ENCODE measurements at regions not wholly inside any gene's neighbourhood (a gene's known extent, or its start where the extent isn't known, plus 50 kb on each side); places are given as distances from the start of the nearest gene placed in this dataset.

DNA sequence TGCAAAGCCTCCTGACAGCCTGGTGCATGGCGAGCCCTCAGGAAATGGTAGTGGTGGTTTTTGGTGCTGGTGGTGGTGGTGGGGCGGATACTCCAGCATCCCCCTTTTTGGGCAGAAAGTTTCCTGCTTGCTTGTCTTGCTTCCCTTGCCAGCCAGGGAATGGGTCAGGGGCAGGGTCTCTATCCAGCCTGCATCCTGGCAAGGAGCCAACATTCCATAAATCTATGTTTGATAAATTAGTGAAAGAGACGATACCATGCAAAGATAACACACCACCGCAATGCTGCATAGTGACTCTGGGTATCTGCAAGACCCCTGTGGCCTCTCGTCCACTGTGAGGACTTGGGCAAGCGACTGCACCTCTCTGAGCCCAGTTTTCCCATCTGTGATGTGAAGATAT lies 246.2 kb downstream of the LRFN2 start:
- DNase-seq (ENCODE audit: low spot score) = no peak

DNA sequence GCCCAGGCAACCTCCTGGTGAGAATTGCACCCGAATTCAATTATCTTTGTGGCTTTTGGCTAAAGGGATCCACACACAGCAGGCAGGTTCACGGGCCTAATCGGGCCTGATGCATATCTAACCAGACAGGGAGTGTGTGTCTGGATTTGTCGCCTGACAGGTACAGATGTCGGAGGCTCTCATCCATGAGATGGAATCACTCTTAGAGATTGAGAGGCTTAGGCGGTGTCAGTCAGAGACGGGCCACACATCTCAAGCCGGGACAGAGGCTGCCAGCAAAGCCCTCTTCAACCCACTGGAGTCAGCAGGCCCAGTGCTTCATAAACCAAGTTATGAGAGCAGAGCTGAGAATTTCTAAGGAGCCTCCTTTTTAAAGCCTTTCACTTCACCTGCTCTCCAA lies 247.0 kb downstream of the LRFN2 start:
- DNase-seq (ENCODE audit: low spot score) = no peak

DNA sequence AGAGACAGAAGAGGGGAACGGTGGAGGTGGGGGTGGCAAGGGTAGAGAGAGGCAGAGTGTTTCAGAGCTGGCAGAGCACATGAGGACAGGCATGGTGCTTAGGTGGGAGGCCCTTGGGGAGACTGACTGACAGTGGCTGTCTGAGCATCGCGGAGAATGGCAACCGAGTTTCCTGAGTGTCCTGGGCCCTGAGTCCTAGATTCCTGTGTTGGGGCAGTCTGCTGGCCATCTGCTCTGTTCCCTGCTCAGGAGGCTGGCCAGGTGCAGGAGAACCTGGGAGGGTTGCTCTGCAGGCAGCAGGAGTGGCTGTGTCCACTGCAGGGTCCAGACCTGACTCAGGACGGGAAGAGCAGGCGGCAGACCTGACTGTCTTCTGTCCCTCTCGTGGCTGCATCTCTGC lies 248.9 kb downstream of the LRFN2 start:
- DNase-seq (ENCODE audit: low spot score) = peak; percentile 93

DNA sequence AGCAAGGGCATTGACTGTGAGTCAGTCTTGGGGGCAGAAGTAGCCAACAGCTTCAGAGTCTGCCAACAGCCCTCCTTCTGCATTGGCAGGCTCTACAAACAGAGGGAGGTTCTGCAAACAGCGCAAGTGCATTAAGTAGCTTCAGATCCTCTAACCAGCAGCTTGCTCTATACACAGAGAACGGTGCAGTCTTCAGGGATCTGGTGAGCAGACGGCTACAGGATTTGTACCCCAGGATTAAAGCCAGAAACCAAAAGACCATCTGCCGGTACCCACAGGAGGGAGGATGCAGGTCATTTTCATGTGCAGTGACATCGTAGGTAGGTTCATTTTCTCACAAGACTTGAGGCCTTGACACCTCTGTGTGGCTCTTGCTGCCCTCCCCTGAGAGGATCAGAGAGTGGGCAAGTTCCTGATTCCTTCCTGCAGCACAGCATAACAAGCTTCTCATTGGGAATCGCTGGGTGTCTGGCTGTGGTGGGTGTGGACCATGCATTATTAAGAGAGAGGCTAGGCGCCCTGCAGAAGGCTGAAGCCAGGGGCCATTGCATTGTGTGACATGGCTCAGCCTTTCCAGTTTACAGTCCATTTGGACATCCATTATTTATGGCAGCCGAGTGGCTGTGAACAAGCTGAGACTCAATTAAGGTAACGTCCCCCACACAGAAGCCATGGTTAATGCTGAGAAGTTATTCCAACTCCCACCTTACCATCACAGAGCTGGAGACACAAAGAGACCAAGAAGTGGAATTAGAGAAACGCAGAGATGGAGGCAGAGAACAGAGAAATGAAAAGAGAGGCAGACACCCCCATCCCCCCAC lies 250.0 kb downstream of the LRFN2 start:
- peak; percentile 94 for DNase-seq (ENCODE audit: low spot score)

DNA sequence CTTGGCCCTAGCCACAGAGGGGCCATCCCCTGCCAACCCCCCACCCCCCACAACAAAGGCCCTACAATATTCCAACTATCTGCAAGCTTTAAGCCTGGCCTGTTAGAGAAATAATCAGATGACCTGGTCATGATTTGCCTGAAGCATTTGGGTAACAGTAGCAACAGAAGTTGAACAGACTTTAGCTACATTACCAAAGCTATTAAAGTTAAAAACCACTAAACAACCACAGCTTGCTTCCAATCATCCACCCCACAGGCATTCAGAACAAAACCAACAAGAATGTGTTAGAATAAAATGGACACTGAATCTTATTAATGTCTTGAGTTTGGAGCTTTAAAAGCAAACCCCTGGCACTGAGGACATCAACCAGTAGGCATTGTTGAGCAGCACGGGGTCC lies 250.9 kb downstream of the LRFN2 start:
- no peak for DNase-seq (ENCODE audit: low spot score)

DNA sequence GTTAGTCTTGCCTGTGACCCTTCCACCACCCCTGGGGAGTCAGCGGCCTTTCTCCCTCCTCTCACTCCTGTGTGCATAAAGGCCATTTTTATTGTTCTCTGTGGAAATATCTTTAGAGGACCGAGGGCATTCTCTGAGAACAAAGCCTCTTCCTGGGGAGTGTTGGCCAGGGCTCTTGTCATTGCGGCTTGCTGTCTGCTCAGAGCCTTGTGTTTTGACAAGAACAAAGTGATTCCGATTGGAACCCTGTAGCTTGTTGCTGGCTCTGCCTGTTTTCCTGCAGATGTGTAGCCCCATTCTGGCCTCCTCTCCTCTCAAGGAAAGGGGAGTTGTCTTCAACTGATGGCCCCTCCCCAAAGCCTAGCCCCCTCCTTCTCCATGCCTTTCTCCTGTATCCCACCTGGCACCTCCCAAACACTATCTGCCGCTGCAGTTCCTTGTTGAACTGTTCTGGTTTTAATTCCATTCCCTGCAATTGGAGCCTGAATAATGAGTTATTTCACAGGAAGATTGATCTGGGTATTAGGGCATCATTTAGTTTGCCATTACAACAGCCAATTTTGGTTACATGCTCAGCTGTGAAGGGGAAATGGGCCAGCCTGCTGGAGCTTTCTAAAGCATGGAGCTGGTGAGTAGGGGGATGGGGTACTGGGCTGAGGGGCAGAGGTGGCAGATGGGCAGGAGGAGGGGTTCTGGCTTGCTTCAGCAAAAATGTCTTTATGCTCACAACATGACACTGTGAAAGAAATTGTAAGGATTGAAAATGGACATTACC lies 252.5 kb downstream of the LRFN2 start:
- DNase-seq (ENCODE audit: low spot score) = peak; percentile 25

DNA sequence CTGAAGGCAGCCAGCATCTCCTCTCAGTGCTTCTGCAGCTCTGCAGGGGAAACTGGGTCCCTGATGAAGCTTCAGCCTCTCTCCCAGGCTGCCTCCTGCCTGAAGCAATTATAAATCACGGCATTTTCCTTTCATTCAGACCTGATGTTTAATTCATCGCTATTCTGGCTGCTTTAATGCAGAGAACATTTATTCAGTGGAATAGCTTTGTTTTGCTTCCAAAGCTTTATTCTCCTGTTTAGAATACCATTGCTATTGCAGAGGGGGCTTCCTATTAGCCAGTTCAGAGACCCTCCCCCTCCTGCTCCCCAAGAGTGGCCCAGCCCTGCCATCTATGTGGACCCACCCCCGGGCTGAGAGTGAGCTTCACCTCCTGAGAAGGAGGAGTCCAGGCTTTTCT lies 255.6 kb downstream of the LRFN2 start:
- no peak for DNase-seq (ENCODE audit: low spot score)

DNA sequence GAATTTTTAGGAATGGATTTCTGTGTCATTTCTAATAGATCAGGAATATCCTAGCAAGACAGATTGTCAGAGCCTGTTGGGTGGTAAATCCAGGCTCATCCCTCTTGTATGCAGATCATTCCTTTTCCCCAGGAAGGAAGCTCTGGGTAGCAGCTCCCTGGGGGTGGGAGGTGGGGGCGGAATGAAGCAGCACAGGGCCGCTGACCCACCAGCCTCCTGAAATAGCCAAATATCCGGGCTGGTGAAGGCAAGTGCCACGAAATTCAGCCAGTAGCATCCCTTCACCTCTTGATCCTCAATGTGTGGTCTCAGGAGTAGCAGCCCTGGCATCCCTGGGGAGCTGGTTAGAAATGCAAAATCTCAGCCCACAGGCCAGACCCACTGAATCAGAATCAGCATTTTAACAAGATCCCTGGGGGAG lies 256.9 kb downstream of the LRFN2 start:
- DNase-seq (ENCODE audit: low spot score) = no peak

DNA sequence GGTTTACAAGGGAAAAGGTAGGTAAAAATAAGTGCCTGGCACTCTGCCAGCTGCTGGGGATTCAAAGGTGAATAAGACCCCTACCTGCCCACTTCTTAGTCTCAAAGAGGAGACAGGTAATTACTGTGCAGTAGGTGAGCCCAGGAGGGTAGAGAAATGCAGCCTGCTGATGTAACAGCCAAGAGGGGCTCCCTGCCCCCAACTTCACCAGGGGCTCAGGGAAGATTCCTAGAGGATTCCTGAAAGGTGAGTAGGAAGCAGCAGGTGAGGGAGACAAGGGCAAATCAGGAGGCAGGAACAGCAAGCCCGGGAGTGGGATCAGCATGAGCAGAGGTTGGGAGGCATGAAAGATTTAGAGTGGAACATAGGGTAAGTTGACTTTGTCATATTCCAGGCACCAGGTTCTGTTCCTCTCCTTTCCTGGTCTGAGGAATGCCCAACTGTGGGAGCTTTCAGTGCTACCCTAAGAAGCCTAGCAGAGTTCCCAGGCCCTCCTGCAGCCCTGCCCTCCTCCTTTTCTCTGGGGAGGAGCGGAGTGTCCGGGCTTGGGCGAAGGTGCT lies 258.1 kb downstream of the LRFN2 start:
- no peak for DNase-seq (ENCODE audit: low spot score)

DNA sequence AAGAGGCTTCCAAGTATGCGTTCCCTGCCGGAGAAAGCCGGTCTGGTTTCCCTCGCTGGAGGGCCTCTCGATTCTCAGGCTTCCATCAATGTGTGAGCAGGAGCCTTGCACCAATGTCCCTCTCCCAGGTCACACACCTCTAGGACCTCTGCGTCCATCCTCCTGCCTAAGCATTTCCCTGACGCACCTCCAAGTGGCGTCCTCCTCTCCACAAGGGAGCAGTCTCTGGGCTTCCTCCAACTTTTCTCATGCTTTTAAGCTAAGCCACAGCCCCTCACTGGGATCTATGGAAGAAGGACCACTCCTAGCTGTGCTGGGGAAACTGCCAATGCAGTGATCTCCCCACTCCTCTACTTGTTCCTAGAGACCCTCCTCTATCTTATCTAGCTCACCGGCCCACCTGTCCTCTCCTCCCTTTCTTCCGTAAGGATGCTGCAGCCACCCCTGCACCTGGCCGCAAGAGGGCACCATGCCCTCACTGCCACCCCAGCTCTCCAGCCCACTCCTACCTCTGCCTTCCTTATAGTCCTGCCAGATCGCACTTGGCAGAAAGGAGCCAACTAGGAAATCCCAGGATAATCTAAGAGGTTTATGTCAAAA lies 258.7 kb downstream of the LRFN2 start:
- DNase-seq (ENCODE audit: low spot score) = peak; percentile 72

DNA sequence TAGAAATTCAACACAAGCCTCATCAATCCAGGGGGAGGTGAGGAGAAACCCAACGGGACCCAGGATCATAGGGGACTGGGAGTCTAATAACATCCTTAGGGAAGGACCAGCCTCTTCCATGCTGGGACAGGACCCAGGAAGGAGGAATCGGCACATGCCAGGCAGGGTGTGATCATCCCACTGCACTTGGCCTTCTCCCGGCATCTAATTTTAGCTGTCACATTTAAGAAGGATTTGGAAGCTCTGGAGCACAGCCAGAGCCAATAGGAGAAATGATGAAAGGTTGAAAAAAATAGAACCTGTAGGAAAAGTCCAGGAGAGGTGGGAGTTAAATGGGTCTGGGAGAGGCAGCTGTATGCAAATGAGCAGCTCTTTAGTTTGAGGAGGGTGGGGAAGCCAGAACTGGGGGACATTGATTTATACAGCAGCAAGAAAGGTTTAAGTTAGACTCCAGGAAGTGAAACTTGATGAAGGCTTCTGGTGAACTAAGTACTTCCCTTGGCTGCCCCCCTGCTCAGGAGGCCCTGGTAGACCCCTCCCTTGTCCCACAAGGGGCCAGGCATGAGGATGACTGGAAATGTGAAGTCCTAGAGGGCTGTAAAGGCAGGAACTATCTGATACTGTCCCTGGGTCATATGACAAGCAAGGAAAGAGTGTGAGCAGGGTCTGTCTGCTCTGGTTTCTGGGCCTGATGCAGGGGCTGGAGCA lies 260.3 kb downstream of the LRFN2 start:
- peak; percentile 43 for DNase-seq (ENCODE audit: low spot score)

DNA sequence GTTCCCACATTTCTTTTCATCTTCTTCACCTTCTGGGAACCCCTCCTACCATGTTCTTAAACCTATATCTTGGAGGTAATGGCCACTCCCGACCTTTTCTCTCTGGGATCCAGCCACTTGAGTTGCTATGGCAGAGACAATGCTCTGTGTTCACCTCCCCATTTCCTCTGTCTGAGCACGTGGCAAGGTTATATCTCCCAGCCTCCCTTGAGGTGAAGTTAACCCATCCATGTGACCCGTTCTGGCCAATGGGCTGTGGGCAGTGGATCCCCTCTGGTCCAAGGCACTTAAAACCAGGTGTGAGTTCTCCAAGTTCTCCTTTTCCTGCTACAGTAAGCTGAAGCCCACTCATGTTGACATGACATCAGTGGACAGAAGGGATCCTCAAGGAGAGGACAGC lies 261.4 kb downstream of the LRFN2 start:
- no peak for DNase-seq (ENCODE audit: low spot score)

DNA sequence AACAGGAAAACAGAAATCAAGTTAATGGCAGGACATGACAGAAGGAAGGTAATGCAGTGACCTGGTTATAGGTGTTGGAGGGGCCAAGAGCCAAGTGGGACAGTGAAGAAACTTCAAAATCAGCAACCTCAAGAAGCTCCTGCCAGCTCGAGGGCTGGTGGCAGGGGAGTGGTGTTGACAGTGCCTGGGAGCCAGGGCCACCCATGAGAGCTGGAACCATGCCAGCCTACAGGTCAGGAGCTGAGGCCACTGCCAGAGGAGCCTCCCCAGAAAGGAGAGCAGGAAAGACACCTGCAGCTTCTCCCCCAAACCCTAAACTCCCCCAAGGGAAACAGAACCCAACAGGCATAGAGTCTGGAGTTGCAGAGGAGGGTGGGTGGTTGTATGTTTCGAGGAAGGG lies 262.1 kb downstream of the LRFN2 start:
- DNase-seq (ENCODE audit: low spot score) = no peak

DNA sequence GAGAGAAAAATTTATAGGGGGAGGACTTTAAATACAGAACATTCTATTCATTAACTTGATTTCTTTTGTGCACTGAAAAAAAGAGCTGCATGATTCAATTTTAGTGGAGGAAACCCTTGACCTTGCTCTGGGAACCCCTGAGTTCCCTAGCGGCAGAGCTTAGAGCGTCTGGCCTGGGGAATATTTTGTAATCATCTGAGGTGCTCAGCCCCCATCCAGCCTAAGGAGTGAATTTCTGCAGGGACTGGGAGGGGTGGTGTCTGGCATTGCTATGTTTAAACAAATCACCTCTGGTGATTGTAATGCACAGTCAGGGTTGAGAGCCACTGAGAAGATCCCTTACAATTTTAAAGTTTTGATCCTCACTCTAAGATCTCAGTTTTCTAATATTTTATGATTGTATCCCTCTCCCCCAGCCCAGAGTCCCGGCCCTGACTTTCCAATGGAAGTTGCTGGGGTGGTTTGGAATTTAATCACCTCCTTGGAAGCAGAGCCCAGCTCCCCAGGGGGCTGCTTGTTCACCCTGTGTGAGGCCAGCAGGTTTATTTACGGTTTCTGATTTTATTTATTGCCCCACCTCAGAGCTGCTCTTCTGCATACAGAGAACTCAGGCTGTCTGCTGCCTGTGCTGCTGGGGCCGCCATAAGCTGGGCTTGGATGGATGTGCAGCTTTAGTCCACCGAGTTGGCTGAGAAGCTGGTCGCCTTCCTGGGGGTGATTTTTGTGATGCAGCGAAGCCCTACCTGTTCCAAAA lies 263.1 kb downstream of the LRFN2 start:
- DNase-seq (ENCODE audit: low spot score) = no peak

DNA sequence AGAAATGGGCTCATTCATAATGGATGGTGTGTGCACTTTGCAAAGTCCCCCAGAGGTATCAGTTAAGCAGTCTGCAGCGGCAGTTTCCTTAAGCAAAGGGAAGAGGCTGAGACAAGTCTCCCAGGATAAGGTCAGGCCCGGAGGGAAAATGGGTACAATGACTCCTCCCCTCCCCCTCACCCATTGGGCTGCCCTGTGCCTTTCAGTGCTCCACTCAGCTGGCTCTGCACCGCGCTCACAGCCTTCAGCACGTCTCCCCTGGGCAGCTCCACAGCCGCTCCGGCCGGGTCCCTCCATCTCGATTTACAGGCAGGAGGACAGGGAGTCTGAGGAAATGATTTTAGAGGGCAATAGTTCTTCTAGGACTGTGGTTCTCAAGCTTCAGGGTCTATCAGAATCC lies 264.8 kb downstream of the LRFN2 start:
- no peak for DNase-seq (ENCODE audit: low spot score)

DNA sequence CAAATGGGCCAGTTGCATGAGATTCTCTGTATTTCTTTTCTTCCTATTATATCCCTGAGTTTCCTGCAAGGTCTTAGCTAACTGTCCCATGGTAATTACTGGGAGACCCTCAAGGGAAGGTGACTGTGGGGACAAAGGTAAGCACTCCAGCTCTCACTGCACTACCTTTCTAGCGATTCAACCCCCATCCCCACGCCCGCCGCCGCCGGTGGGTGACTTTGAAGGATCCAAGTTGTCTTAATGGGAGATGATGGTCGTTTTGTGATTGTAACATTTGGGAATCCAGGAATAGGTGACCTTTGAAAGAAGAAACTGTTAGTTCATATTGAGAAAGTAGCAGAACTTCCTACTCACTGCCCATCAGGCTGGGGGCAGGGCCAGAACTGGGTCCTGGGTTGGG lies 265.5 kb downstream of the LRFN2 start:
- no peak for DNase-seq (ENCODE audit: low spot score)

DNA sequence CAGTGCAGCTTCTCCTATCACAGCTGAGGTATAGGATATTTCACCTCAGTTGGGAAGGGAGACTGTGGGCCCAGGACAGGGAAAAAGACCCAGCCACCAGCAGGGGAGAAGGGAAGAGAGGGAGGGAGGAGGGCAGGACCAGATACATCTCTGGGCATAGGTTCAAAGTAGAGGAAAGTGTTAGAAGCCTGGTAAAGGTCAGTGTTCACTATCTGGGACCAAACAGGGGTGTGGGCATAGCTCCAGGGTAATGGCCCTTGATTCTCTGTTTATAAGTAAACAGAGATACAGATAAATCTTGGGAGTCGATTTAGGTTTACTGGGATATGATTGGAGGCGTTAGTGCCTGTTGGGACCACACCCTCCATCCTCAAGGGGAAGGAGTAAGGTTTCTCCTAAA lies 266.2 kb downstream of the LRFN2 start:
- no peak for DNase-seq (ENCODE audit: low spot score)

DNA sequence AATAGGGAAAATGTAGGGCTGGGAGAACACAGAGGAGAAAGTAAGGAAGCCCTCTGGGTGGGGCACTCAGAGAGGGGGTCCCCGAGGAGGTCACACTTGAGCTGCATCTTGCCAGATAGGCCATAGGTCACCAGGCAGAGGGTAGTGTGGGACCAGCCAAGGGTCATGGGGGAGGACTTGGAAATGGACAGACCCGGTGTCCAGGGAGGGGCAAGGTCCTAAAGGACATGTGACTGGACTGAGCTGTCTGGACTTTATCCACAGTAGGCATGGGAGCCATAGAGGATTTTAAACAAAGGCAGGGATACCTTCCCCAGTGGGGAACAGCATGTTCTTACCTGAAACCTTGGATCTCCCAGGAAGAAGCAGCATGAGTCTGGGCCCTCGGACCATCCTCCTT lies 266.7 kb downstream of the LRFN2 start:
- DNase-seq (ENCODE audit: low spot score) = no peak

DNA sequence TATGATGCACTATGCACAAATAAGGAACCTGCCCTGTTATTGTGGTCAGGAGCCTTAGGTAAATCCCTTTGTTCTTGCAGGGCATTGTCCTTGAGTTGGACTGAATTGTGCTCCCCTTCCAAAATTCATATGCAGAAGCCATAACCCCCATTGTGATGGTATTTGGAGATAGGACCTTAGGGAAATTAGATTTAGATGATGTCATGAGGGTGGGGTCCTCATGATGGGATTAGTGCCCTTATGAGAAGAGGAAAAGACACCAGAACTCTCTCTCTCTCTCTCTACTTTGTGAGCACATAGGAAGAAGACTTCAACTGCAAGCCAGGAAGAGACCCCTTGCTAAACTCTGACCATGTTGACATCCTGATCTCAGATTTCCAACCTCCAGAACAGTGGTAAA lies 268.0 kb downstream of the LRFN2 start:
- DNase-seq (ENCODE audit: low spot score) = no peak

DNA sequence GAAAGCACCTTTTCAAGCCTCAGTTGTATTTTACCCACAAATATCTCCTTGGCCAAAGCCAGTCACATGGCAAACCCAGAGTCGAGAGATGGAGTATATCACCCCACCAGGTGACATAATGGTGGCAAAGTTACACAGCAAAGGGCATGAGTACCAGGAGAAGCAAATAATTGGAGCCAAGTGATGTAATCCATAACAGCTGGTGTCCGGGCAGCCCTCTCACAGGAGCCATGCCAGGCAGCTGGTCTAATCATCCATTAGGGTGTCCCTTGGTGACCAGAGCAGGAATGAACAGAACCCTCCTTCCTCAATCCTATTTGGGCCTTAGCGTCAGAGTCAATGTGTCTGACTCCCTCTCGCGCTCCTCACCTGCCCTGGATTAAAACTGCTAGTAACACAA lies 272.1 kb downstream of the LRFN2 start:
- DNase-seq (ENCODE audit: low spot score) = no peak

DNA sequence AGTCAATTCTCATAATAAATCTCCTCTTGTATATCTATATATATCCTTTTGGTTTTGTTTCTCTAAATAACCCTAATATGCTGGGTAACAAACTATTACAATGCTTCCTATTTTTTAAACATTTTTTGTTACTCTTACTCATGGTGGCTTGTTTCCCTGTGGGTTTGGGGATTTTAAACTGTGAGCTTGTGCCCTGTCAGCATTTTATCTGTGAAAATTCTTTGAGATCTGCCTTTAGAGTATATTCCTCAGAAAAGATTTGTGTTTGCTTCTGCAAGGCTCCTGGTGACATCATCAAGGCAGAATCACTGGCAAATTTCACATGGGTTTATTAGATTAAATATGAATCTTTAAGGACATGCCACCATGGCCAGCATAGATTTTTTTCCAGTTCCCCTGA lies 273.6 kb downstream of the LRFN2 start:
- DNase-seq (ENCODE audit: low spot score) = no peak
